Left renal pelvis (tissue), 4 donors: ENCODE measurements at regions not wholly inside any gene's neighbourhood (a gene's known extent, or its start where the extent isn't known, plus 50 kb on each side); places are given as distances from the start of the nearest gene placed in this dataset.
"Not testable (repeated sequence)": the region's sequence is repeated elsewhere in the genome, so short reads cannot be mapped to it uniquely, and the experiment has no call there.

Experiments
- DNase-seq, 4 donors: peaks; one replicate each; pipeline ENCODE4 v3.0.0-alpha.2; 2013; ENCODE audit warnings: low read depth in 4 of 4, low spot score in 3 of 4

- no peak for DNase-seq
Measured at GRCh38 chr10:62935022-62935421, 118.9 kb upstream of the EGR2 start.

GRCh38 chr10:62934258-62934657, 118.1 kb upstream of the EGR2 start:
- DNase-seq, result no peak

DNA sequence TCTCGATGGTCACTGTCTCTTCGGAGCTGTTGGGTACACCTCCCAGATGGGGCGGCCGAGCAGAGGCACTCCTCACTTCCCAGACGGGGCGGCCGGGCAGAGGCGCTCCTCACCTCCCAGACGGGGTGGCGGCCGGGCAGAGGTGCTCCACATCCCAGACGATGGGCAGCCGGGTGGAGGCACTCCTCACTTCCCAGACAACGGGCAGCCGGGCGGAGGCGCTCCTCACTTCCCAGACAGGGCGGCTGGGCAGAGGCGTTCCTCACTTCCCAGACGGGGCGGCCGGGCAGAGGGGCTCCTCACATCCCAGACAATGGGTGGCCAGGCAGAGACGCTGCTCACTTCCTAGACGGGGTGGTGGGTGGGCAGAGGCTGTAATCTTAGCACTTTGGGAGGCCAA, 112.6 kb upstream of the EGR2 start:
- DNase-seq, result not testable (repeated sequence)

GRCh38 chr10:62926407-62926806, 110.2 kb upstream of the EGR2 start:
- DNase-seq, result no peak

DNA sequence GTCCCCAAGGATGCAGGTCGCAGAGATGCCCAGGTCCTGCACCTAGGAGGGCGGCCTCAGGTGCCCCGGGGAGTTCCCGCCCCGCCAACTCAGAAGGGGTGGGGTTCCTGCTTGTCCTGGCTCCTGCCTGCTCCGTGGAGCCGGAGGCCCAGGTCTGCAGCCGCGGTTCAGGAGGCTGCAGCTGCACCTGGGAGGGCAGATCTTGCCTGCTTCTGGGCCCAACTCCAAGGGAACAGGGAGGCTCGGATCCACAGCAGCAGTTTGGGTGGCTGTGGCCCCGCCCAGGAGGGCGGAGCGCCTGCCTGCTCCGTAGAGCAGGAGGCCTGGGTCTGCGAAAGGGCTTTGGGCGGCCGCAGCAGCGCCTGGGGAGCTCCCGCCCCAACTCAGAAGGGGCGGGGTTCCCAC, 108.2 kb upstream of the EGR2 start:
- peak in 1 of 4 donors; percentile 6 for DNase-seq

GRCh38 chr10:62919776-62920175, 103.6 kb upstream of the EGR2 start:
- no peak for DNase-seq

DNA sequence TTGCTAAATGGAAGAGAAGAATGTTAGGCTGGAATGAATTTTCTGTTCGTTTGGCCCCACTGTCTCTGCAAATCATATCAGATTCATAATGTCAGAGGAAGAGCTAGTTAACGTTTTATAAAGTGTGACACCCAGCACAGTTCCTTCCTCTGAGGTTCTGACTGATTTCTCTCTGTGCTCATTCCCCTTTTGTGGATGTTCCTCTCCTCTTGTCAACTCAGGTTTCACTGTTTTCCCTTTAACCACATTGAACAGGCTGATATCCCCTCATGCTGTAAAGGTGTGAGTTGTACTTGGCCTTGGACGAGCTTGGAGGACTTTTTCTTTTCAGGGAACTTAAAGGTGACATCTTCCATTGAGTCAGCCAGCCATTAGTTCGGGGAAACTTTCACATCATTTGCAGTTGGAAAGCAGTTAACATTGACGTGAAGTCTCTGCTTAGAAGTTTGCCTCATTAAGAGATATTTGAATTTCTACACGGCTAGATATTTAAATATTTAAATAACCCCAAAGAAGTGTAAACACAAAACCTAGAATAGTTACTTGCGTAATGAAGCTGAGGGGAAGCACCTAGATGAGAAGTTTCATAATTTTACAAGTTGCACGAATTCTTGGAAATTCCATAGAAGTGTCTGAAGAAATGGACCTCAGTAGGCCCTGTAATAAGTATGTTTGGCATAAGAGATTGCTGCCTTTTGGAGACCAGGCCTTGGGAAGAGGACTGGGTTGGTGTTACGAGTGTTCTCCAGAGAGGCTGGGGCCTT, 101.5 kb upstream of the EGR2 start:
- DNase-seq, result no peak

DNA sequence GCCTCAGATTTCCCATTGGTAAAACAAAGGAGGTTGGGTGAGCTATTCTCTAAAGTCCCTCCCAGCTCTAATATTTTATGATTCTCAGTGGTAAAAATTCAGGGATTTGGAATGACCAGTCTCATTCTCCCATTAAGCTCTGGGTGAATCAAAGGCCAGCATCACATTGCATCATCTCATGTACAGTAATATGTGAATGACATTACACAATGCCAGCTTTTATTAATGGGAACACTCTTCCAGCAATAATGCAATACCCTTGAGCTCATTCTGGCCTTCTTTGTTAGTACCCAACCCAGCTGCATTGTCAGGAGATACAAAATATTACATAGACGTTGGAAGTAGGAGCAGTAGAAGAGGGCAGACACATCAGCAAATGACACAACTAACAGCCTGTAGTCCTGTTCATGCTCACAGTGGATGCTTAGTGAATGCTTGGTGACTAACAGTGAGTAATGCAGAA, 100.0 kb upstream of the EGR2 start:
- no peak for DNase-seq

- DNase-seq, result no peak
Measured at GRCh38 chr10:62915158-62915557, 99.0 kb upstream of the EGR2 start.

DNA sequence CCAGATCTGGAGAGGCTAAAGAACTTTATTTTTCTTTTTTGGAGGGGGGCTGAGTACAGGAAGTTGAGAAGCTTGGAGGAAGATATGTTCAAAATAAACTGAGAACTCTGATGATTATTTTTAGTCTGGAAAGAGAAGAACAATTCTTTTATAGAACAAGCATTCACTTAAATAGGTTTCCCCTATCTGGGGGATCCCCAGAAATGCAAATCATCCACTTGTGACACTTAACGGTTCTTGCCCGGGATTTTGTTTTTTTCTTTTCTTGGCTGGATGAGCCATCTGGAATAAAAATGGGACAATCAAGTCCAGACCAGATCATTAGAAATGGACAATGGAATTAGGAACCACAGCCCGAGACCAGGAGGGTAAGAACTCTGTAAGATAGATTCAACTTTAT, 95.9 kb upstream of the EGR2 start:
- DNase-seq, result no peak

DNA sequence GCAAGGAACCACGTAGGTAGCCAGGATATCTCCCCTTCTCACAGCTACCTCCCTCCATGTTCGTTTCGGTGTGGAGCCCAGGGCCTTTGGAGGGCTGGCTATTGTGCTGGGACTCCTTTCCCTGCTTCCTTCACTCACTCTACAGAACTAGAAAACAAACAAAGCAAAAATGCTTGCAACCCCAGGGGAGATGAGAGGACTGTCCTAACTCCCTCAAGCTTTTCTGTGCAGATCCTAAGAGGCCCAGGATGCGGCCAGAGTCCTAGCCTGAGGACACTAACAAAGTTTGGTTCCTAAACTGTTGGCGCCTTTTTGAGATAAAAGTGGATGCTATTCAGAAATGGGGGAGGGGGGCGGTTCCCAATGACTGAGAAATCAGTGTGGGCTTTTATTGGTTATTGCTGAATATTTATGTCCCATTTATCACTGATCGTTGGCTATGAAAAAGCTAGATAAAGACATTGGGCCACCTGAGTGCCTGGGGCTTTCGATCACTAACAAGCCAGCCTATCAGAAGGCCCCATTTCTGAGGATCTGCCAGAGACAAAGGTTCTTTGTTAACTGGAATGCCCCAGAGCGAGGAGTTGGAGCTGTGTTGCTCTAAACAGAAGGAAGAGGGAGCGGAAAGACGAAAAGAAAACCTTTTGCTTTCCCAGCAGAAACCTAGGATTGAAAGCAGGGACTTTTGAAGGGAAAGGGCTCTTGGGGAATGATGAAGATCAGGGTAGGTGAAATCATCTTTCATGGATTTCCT, 95.2 kb upstream of the EGR2 start:
- no peak for DNase-seq

DNA sequence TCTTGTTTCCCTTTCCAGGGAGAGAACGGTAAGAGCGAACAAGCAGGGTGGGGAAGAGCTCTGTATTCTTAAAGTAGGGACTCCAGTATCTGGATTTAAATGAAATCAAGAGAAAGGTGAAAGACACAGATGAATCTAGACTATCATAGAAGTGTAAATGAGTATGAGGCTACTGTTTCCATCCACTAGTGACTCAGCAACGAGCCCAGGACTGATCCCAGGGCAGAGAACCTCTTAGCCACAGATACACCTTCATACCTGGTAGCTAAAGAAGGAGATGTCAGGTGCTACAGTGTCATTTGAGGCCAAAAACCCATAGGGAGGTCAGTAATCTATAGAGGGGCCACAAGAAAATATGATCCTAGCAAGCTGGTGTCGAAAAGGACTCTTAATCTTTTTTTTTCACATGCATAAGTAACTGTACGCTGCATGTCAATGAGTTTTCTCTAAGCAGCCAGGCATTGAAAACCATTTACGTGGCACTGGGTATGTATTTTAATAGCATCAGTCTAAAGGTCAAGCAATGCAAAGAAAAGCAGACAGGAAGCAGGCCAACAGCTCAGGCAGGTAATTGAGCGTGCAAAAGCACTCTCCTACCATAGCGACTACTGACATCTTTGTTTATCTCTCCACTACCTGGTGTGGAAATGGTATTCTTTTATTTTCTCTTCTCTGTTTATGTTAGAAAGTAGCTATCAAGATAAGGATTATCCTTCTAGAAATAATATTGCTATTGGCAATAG, 91.5 kb upstream of the EGR2 start:
- DNase-seq, result no peak

GRCh38 chr10:62904281-62904875, 88.2 kb upstream of the EGR2 start:
- DNase-seq, result no peak

- DNase-seq, result no peak
Measured at GRCh38 chr10:62903828-62904227, 87.7 kb upstream of the EGR2 start.

- DNase-seq, result no peak
Measured at GRCh38 chr10:62900829-62901571, 84.8 kb upstream of the EGR2 start.

DNA sequence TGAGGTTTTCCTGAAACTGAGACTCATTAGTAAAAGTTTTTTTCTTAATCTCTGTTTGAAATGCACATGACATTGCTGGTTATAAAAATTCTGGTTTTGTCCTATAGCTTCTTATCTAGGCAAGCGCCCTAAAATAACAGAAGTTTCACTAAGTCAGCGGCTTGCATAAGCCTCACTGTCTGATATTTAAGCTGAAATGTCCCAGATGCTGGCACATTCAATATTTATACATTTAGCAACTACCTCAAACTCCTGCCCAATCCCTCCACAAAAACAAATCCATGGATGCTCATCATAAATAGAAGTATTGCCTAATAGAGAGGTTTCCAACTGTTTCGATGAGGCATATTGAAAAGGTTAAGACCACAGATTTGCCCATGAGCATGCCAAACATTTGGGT, 83.1 kb upstream of the EGR2 start:
- DNase-seq, result no peak

- DNase-seq, result no peak
Measured at GRCh38 chr10:62895063-62895462, 78.9 kb upstream of the EGR2 start.

- DNase-seq, result no peak
Measured at GRCh38 chr10:62894156-62894555, 78.0 kb upstream of the EGR2 start.

GRCh38 chr10:62893036-62893435, 76.9 kb upstream of the EGR2 start:
- no peak for DNase-seq

DNA sequence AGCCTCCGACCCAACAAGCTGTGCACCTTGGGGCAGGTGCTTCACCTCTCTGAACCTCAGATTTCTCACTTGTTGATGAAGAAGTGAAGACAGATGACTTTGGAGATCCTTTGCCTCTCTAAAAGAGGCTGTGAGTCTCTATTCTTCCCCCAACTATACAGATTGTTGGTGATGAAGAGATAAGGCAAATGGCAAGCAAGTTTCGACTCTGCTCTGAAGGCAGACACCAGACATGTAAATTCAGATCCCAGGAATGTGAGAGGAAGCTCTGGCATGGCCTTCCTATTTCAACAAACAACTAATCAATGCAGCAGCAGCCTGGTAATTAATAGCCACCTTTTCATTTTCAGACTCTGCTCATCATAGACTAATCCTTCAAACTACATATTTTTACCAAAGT, 74.2 kb upstream of the EGR2 start:
- DNase-seq, result no peak
